ENCODE measurements at regions not wholly inside any gene's neighbourhood (a gene's known extent, or its start where the extent isn't known, plus 50 kb on each side); places are given as distances from the start of the nearest gene placed in this dataset.
"Not testable (repeated sequence)": the region's sequence is repeated elsewhere in the genome, so short reads cannot be mapped to it uniquely, and the experiment has no call there.

DNA sequence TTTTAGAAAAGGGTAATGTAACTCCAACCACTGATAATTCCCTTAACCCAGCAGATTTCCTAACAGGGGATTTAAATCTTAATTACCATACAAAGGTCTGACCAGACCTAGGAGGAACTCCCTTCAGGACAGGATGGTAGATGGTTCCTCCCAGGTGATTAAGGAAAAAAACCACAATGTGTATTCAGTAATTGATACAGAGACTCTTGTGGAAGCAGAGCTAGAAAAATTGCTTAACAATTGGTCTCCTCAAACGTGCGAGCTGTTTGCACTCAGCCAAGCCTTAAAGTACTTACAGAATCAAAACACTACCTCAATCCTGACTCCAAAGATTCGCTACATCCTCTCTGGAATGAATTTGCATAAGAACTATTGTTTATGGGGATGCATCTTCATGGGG lies 2027.1 kb downstream of the OLFM4 start:
- 94% methylated on average over 3 of the region's 3 CpGs; no CpG with 5 or more reads in 1 of the 2 experiments for WGBS, 2 experiments (ENCODE audit: extremely low coverage in 1 of 2, insufficient coverage in 1 of 2, insufficient read length in 1 of 2, insufficient replicate concordance in 2 of 2, low coverage in 1 of 2, low lambda C conversion rate in 2 of 2, missing lambda C conversion rate in 1 of 2)

More for the DNA sequence above, 2027.1 kb downstream of the OLFM4 start:
- H2BK12ac ChIP-seq (ENCODE audit: low read depth, low read length); H3K4ac ChIP-seq (replicated peaks; ENCODE audit: insufficient read length, low read depth, low read length); H3K4me2 ChIP-seq (ENCODE audit: insufficient read depth in 1 of 2, low read depth in 2 of 2, low read length in 2 of 2); H3K4me3 ChIP-seq (ENCODE audit: extremely low read depth in 1 of 4, insufficient read depth in 2 of 4, low read depth in 3 of 4, low read length in 4 of 4); H3K56ac ChIP-seq (replicated peaks; ENCODE audit: insufficient read length, low read depth, low read length); H2AFZ ChIP-seq (ENCODE audit: low read length); H3K4me1 ChIP-seq (replicated peaks in 1 of 4; ENCODE audit: control insufficient read depth in 3 of 4, insufficient read depth in 4 of 4, low read length in 3 of 4); DNase-seq (ENCODE audit: low read depth in 1 of 2, low spot score in 2 of 2); H3K9me3 ChIP-seq (ENCODE audit: insufficient read depth in 2 of 2, low read depth in 1 of 2, low read length in 1 of 2); H4K5ac ChIP-seq (ENCODE audit: insufficient read length, low read depth, low read length); H3K14ac ChIP-seq (ENCODE audit: insufficient read length); H3K27me3 ChIP-seq (replicated peaks in 1 of 4; ENCODE audit: control insufficient read depth in 3 of 4, extremely low read depth in 1 of 4, insufficient read depth in 3 of 4, low read length in 3 of 4); FAIRE-seq; H2BK15ac ChIP-seq (ENCODE audit: low read length); H3K23me2 ChIP-seq (ENCODE audit: low read depth, low read length); CTCF ChIA-PET (ENCODE audit: partially characterized antibody); H4K8ac ChIP-seq (ENCODE audit: extremely low read depth, insufficient read depth, low read length); H3K23ac ChIP-seq (ENCODE audit: insufficient read length); H3K79me1 ChIP-seq (ENCODE audit: low read depth, low read length); H4K91ac ChIP-seq (replicated peaks; ENCODE audit: insufficient read length, low read length); H3K27ac ChIP-seq (ENCODE audit: low read depth, low read length); H2BK5ac ChIP-seq (ENCODE audit: low read depth, low read length); H2BK120ac ChIP-seq (replicated peaks; ENCODE audit: low read depth, low read length); H3K9ac ChIP-seq (replicated peaks in 1 of 4; ENCODE audit: extremely low read depth in 1 of 4, low read depth in 3 of 4, low read length in 3 of 4); H3K18ac ChIP-seq (ENCODE audit: extremely low read depth, low read length); H4K20me1 ChIP-seq (replicated peaks in 1 of 2; ENCODE audit: control insufficient read depth in 1 of 2, insufficient read depth in 2 of 2, low read length in 2 of 2); H2BK20ac ChIP-seq (ENCODE audit: low read length); POLR2A ChIA-PET (ENCODE audit: partially characterized antibody); H2AK5ac ChIP-seq (ENCODE audit: low read depth, low read length): not testable (repeated sequence)
- Histone ChIP-seq H3K79me2 (ENCODE audit: control insufficient read depth in 1 of 2, insufficient read depth in 2 of 2, low read length in 2 of 2) (peaks cover 0 to 13% of the 10 kb centered on the region in 2 experiments; a peak in 3 of 4 replicates), H3K36me3 (ENCODE audit: control insufficient read depth in 2 of 4, insufficient read depth in 4 of 4, low read length in 3 of 4) (peaks cover 0 to 17% (median 9%) of the 10 kb centered on the region in 4 experiments; a peak in 5 of 8 replicates)

Data from H1 (cell line).